Thyroid gland (tissue), 4 donors: ENCODE measurements at regions not wholly inside any gene's neighbourhood (a gene's known extent, or its start where the extent isn't known, plus 50 kb on each side); places are given as distances from the start of the nearest gene placed in this dataset.

ENCODE experiments used
- DNase-seq, 2 donors: peaks; one replicate each; pipeline ENCODE4 v3.0.0-alpha.2; 2019
- H3K27ac ChIP-seq, 3 donors: fragments of 200-600 bp; sonication (generic); 1 replicate in 2 of 3; 2 replicates in 1 of 3; pipeline ENCODE4 v1.5.1; 2016 to 2019; ENCODE audit warnings: mild to moderate bottlenecking in 1 of 3, moderate library complexity in 1 of 3
- H3K27me3 ChIP-seq: fragments of 200-600 bp; sonication (generic); one replicate; pipeline ENCODE4 v1.5.1; 2019
- H3K36me3 ChIP-seq, 2 donors: fragments of 200-600 bp; sonication (generic); one replicate each; pipeline ENCODE4 v1.5.1; 2016 to 2019
- H3K4me1 ChIP-seq, 2 donors: fragments of 200-600 bp; sonication (generic); one replicate each; pipeline ENCODE4 v1.5.1; 2017 to 2019
- H3K4me3 ChIP-seq, 3 donors: fragments of 200-600 bp; sonication (generic); replicated peaks in 1 of 3; 1 replicate in 2 of 3; 2 replicates in 1 of 3; pipeline ENCODE4 v1.5.1; 2016; ENCODE audit warnings: mild to moderate bottlenecking in 1 of 3
- H3K9me3 ChIP-seq: fragments of 200-600 bp; sonication (generic); one replicate; pipeline ENCODE4 v1.5.1; 2017
- POLR2A ChIP-seq, 2 donors: fragments of 450-650 bp; IDR thresholded peaks; one replicate each; pipeline ENCODE4 v1.6.1; 2017; ENCODE audit warnings: antibody characterized with exemption in 2 of 2, mild to moderate bottlenecking in 2 of 2, moderate library complexity in 1 of 2
- WGBS, 2 donors: methylation state at CpG; one replicate each; pipeline ENCODE4 v1.1.5; 2017; 5-methylcytosine and 5-hydroxymethylcytosine counted together
- intact Hi-C: fragments of 100-400 bp; cut with DNase I; formaldehyde crosslinking; loops from one replicate; pipeline ENCODE4 v1.15.1; 2023
- TF ChIP-seq, protein P1 (sequence below), 6 experiments: fragments of 200-600 bp in 3 of 6; fragments of 450-650 bp in 3 of 6; sonication (generic) in 3 of 6; IDR thresholded peaks; one replicate each; pipeline ENCODE4 v1.5.1; 2016 to 2019; ENCODE audit warnings: antibody characterized with exemption in 6 of 6, mild to moderate bottlenecking in 2 of 6, inconsistent platforms in 1 of 6, moderate library complexity in 1 of 6

DNA sequence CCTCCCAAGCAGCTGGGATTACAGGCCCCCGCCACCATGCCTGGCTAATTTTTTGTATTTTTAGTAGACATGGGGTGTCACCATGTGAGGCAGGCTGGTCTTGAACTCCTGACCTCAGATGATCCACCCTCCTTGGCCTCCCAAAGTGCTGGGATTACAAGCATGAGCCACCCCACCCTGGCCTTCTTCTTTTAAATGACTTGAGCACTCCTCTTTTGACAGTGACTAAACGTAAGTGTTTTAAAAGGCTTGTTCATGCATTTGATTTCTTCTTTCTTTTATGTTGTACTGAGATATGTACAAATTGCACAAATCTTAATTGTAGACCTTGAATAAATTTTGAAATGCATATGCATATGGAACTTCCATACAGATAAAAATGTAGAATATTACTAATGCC is 337.9 kb downstream of the CETN3 start:
- Histone ChIP-seq H3K36me3 (no peaks in the 10 kb centered on the region), H3K9me3 (no peaks in the 10 kb centered on the region), H3K4me3 (no peak overlapping the region), H3K27me3 (no peaks in the 10 kb centered on the region), H3K4me1 (no peaks in the 10 kb centered on the region), H3K27ac (no peak overlapping the region)
- TF ChIP-seq, protein P1, sequence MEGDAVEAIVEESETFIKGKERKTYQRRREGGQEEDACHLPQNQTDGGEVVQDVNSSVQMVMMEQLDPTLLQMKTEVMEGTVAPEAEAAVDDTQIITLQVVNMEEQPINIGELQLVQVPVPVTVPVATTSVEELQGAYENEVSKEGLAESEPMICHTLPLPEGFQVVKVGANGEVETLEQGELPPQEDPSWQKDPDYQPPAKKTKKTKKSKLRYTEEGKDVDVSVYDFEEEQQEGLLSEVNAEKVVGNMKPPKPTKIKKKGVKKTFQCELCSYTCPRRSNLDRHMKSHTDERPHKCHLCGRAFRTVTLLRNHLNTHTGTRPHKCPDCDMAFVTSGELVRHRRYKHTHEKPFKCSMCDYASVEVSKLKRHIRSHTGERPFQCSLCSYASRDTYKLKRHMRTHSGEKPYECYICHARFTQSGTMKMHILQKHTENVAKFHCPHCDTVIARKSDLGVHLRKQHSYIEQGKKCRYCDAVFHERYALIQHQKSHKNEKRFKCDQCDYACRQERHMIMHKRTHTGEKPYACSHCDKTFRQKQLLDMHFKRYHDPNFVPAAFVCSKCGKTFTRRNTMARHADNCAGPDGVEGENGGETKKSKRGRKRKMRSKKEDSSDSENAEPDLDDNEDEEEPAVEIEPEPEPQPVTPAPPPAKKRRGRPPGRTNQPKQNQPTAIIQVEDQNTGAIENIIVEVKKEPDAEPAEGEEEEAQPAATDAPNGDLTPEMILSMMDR (IDR thresholded peaks at IDR 0.05): no peak
- no peak for TF ChIP-seq POLR2A (IDR thresholded peaks at IDR 0.05)
- no peak for DNase-seq
- intact Hi-C loops: no loop called here
- WGBS, 2 donors: 92 to 97% methylated on average over 2 of the region's 2 CpGs

DNA sequence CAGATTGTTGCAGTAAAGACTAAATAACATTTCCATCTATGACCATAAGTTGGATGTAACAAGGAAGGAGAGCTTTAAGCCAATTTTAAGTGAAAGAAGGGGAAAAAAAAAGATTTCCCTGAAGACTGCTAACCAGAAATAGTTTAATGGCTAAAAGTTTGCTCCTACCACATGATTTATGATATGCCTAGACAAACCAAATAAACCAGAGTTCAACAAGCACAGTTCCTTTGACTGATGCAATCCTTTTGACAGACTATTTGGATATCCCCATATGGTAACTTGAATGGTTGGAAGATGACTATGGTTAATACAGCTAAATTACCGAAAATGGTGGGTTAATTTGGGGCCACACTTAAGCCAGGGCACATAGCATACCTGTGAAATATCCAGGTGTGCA is 338.5 kb downstream of the CETN3 start:
- no peak for TF ChIP-seq POLR2A (IDR thresholded peaks at IDR 0.05)
- TF ChIP-seq, protein P1 (IDR thresholded peaks at IDR 0.05): no peak
- DNase-seq: no peak
- no peaks in the 10 kb centered on the region for H3K36me3 ChIP-seq

DNA sequence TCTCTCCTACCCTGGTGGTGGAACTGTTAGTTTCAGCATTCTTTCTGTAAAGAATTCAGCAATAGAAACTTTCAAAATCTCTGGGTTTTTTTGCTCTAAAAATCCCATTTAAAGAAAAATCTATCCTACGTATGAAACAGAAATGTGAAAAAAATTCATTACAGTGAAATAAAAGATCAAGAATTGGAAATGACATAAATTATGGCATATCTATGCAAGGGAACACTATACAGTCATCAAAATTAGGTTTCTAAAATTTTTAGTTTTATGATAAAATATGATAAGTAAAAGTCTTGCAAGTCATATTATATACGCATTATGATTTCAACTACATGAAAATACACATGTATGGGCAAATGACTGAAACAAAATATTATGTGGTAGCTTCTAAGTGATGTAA is 342.6 kb downstream of the CETN3 start:
- Histone ChIP-seq H3K27me3 (no peaks in the 10 kb centered on the region), H3K4me1 (no peaks in the 10 kb centered on the region), H3K9me3 (no peaks in the 10 kb centered on the region), H3K4me3 (no peak overlapping the region), H3K27ac (no peak overlapping the region), H3K36me3 (no peaks in the 10 kb centered on the region)
- TF ChIP-seq POLR2A (IDR thresholded peaks at IDR 0.05): no peak
- TF ChIP-seq, protein P1 (IDR thresholded peaks at IDR 0.05): no peak
- DNase-seq: no peak
- WGBS, 2 donors: 87 to 93% methylated on average over 2 of the region's 2 CpGs
- intact Hi-C loops: no loop called here

More for the DNA sequence above, 338.5 kb downstream of the CETN3 start:
- no peaks in the 10 kb centered on the region for H3K4me1 ChIP-seq
- intact Hi-C loops: no loop called here
- H3K9me3 ChIP-seq: no peaks in the 10 kb centered on the region
- WGBS, 2 donors: 0 to 34% methylated on average over 1 of the region's 1 CpG
- H3K27ac ChIP-seq: no peak overlapping the region
- no peaks in the 10 kb centered on the region for H3K27me3 ChIP-seq
- no peak overlapping the region for H3K4me3 ChIP-seq

DNA sequence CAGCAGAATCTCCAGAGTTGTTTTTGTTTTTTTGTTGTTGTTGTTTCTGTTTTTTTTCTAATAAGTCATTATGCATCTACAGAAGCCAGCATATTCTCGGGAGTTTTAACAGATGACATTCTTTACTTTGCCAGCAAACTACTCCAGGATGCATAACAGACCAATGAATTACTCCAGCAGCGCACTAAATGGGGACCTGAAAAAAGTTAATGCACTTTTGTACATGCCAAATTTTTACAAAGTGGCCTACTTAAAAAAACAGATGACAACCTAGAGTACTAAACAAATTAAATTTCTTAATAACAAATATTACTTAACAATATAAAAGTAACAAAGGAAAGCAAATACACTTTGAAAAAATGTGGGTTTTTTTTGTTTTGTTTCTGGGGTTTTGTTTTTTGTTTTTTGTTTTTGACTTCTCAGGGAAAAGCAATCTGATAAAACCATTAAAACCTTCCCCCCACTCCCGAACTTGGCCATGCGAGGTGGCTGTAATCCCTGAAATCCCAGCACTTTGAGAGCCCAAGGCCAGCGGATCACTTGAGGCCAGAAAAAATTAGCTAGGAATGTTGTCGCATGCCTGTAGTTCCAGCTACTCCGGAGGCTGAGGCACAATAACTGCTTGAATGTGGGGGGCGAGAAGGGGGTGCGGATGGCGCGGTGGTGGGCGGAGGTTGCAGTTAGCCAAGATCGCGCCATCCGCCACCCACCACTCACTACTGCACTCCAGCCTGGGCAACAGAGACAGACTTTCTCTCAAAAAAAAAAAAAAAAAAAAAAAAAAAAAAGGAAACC is 352.4 kb downstream of the CETN3 start:
- no peaks in the 10 kb centered on the region for H3K27me3 ChIP-seq
- H3K4me3 ChIP-seq: no peak overlapping the region
- H3K9me3 ChIP-seq: no peaks in the 10 kb centered on the region
- peak in 1 of 2 donors; percentile 2 for DNase-seq
- peaks cover 0 to 3% of the 10 kb centered on the region in 2 donors for H3K4me1 ChIP-seq
- no peaks in the 10 kb centered on the region for H3K36me3 ChIP-seq
- H3K27ac ChIP-seq: no peak overlapping the region
- WGBS, 2 donors: 54 to 56% methylated on average over 15 of the region's 15 CpGs
- intact Hi-C loops: no loop called here
- TF ChIP-seq, protein P1 (IDR thresholded peaks at IDR 0.05): no peak
- no peak for TF ChIP-seq POLR2A (IDR thresholded peaks at IDR 0.05)

DNA sequence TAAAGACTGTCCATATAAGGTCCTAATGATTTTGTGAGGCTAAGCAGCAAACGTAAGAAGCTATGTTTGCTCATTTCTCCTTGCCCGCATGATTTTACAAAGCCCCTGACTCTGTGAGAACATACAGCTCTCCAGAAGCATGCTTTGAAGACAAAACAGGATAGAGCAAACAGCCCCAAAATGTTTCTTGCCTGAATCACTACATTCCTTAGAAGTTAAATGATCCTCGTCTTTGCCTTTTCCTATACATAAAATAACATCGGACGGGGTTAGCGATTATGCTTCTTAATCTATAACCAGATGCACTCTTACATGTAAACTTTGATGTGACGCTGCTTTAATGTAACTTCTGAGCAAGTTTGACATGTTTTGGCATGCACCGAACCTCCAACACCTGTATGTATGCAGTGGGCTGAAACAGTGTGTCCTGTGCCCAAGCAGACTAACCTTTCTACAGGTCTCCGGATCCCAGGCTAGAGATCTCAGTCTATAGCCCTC is 353.7 kb downstream of the CETN3 start:
- DNase-seq: no peak
- TF ChIP-seq, protein P1 (IDR thresholded peaks at IDR 0.05): no peak
- no peak for TF ChIP-seq POLR2A (IDR thresholded peaks at IDR 0.05)
- peaks cover 0 to 3% of the 10 kb centered on the region in 2 donors for H3K4me1 ChIP-seq
- no peaks in the 10 kb centered on the region for H3K36me3 ChIP-seq
- H3K4me3 ChIP-seq: no peak overlapping the region
- H3K9me3 ChIP-seq: no peaks in the 10 kb centered on the region
- H3K27me3 ChIP-seq: no peaks in the 10 kb centered on the region
- no peak overlapping the region for H3K27ac ChIP-seq
- 63 to 68% methylated on average over 9 of the region's 9 CpGs for WGBS, 2 donors
- intact Hi-C loops: no loop called here
